Stimulated activated memory B cell treated with anti-CD40 and anti-IgM and Interleukin-4, amounts not matched to agents 10 μg/mL and 1 μg/mL and 100 μg/mL, for 72 hours (primary cell): ENCODE measurements at regions not wholly inside any gene's neighbourhood (a gene's known extent, or its start where the extent isn't known, plus 50 kb on each side); places are given as distances from the start of the nearest gene placed in this dataset.

Source experiments
- ATAC-seq: fragments of 150-1000 bp; cut with Tn5 transposase; 2 replicates; pipeline ENCODE4 v1.10.0; 2021
- H3K27ac Mint-ChIP-seq: one replicate; pipeline ENCODE4 v1.8.0; 2022; ENCODE audit warnings: mild to moderate bottlenecking, mixed read lengths
- H3K27me3 Mint-ChIP-seq: one replicate; pipeline ENCODE4 v1.8.0; 2022; ENCODE audit warnings: mixed read lengths
- H3K36me3 Mint-ChIP-seq: one replicate; pipeline ENCODE4 v1.8.0; 2022; ENCODE audit warnings: mixed read lengths
- H3K4me1 Mint-ChIP-seq: one replicate; pipeline ENCODE4 v1.8.0; 2022; ENCODE audit warnings: mixed read lengths
- H3K4me3 Mint-ChIP-seq: one replicate; pipeline ENCODE4 v1.8.0; 2022; ENCODE audit warnings: mild to moderate bottlenecking, moderate library complexity, mixed read lengths
- H3K9me3 Mint-ChIP-seq: one replicate; pipeline ENCODE4 v1.8.0; 2022; ENCODE audit warnings: mixed read lengths

- Mint-ChIP-seq H3K27me3 (no peaks in the 10 kb centered on the region), H3K36me3 (no peaks in the 10 kb centered on the region), H3K4me3 (no peak overlapping the region), H3K9me3 (no peaks in the 10 kb centered on the region), H3K27ac (no peak overlapping the region), H3K4me1 (peaks cover 7% of the 10 kb centered on the region)
- no peak for ATAC-seq
Measured at GRCh38 chr2:190794377-190794776, 86.2 kb upstream of the GLS start.

- ATAC-seq, result no peak
- Mint-ChIP-seq H3K27ac (no peak overlapping the region), H3K36me3 (no peaks in the 10 kb centered on the region), H3K27me3 (no peaks in the 10 kb centered on the region), H3K4me1 (peaks cover 7% of the 10 kb centered on the region), H3K9me3 (no peaks in the 10 kb centered on the region), H3K4me3 (no peak overlapping the region)
Measured at GRCh38 chr2:190794790-190795189, 85.8 kb upstream of the GLS start.

- Mint-ChIP-seq H3K4me3 (no peak overlapping the region), H3K9me3 (no peaks in the 10 kb centered on the region), H3K4me1 (peaks cover 7% of the 10 kb centered on the region), H3K27me3 (no peaks in the 10 kb centered on the region), H3K27ac (no peak overlapping the region), H3K36me3 (no peaks in the 10 kb centered on the region)
- ATAC-seq, result no peak
Measured at GRCh38 chr2:190795686-190796085, 84.9 kb upstream of the GLS start.

GRCh38 chr2:190799999-190800398 is 80.6 kb upstream of the GLS start:
- H3K27me3 Mint-ChIP-seq, result no peaks in the 10 kb centered on the region
- no peak overlapping the region for H3K4me3 Mint-ChIP-seq
- H3K4me1 Mint-ChIP-seq, result no peaks in the 10 kb centered on the region
- no peak for ATAC-seq
- H3K9me3 Mint-ChIP-seq, result no peaks in the 10 kb centered on the region
- no peak overlapping the region for H3K27ac Mint-ChIP-seq
- H3K36me3 Mint-ChIP-seq, result no peaks in the 10 kb centered on the region

GRCh38 chr2:190800528-190800927 is 80.1 kb upstream of the GLS start:
- no peak for ATAC-seq
- Mint-ChIP-seq H3K4me1 (no peaks in the 10 kb centered on the region), H3K9me3 (no peaks in the 10 kb centered on the region), H3K27ac (no peak overlapping the region), H3K27me3 (no peaks in the 10 kb centered on the region), H3K36me3 (no peaks in the 10 kb centered on the region), H3K4me3 (no peak overlapping the region)

GRCh38 chr2:190802129-190802528 is 78.5 kb upstream of the GLS start:
- no peaks in the 10 kb centered on the region for H3K4me1 Mint-ChIP-seq
- H3K4me3 Mint-ChIP-seq, result no peak overlapping the region
- H3K9me3 Mint-ChIP-seq, result no peaks in the 10 kb centered on the region
- no peaks in the 10 kb centered on the region for H3K27me3 Mint-ChIP-seq
- H3K36me3 Mint-ChIP-seq, result no peaks in the 10 kb centered on the region
- no peak for ATAC-seq
- H3K27ac Mint-ChIP-seq, result no peak overlapping the region

- H3K27ac Mint-ChIP-seq, result no peak overlapping the region
- no peaks in the 10 kb centered on the region for H3K27me3 Mint-ChIP-seq
- ATAC-seq, result no peak
- H3K4me3 Mint-ChIP-seq, result no peak overlapping the region
- H3K36me3 Mint-ChIP-seq, result no peaks in the 10 kb centered on the region
- H3K4me1 Mint-ChIP-seq, result no peaks in the 10 kb centered on the region
- no peaks in the 10 kb centered on the region for H3K9me3 Mint-ChIP-seq
Measured at GRCh38 chr2:190802626-190803209, 77.9 kb upstream of the GLS start.

GRCh38 chr2:190804182-190804795 is 76.3 kb upstream of the GLS start:
- Mint-ChIP-seq H3K9me3 (no peaks in the 10 kb centered on the region), H3K27me3 (no peaks in the 10 kb centered on the region), H3K36me3 (no peaks in the 10 kb centered on the region), H3K4me1 (no peaks in the 10 kb centered on the region), H3K27ac (no peak overlapping the region), H3K4me3 (no peak overlapping the region)
- no peak for ATAC-seq

- no peak overlapping the region for H3K27ac Mint-ChIP-seq
- H3K4me3 Mint-ChIP-seq, result no peak overlapping the region
- no peak for ATAC-seq
- H3K27me3 Mint-ChIP-seq, result no peaks in the 10 kb centered on the region
- H3K4me1 Mint-ChIP-seq, result no peaks in the 10 kb centered on the region
- no peaks in the 10 kb centered on the region for H3K36me3 Mint-ChIP-seq
- no peaks in the 10 kb centered on the region for H3K9me3 Mint-ChIP-seq
Measured at GRCh38 chr2:190805126-190805525, 75.5 kb upstream of the GLS start.

- no peak overlapping the region for H3K27ac Mint-ChIP-seq
- no peak for ATAC-seq
- no peaks in the 10 kb centered on the region for H3K36me3 Mint-ChIP-seq
- no peaks in the 10 kb centered on the region for H3K27me3 Mint-ChIP-seq
- no peaks in the 10 kb centered on the region for H3K4me1 Mint-ChIP-seq
- no peak overlapping the region for H3K4me3 Mint-ChIP-seq
- H3K9me3 Mint-ChIP-seq, result no peaks in the 10 kb centered on the region
Measured at GRCh38 chr2:190805843-190806242, 74.8 kb upstream of the GLS start.

- no peak overlapping the region for H3K27ac Mint-ChIP-seq
- ATAC-seq, result no peak
- H3K4me1 Mint-ChIP-seq, result no peaks in the 10 kb centered on the region
Measured at GRCh38 chr2:190807886-190808285, 72.7 kb upstream of the GLS start.

GRCh38 chr2:190809139-190809764 is 71.4 kb upstream of the GLS start:
- Mint-ChIP-seq H3K27ac (no peak overlapping the region), H3K27me3 (no peaks in the 10 kb centered on the region)
- ATAC-seq, result no peak

More at GRCh38 chr2:190807886-190808285, 72.7 kb upstream of the GLS start:
- Mint-ChIP-seq H3K9me3 (no peaks in the 10 kb centered on the region), H3K36me3 (no peaks in the 10 kb centered on the region), H3K27me3 (no peaks in the 10 kb centered on the region), H3K4me3 (no peak overlapping the region)

GRCh38 chr2:190809876-190810525 is 70.6 kb upstream of the GLS start:
- no peak overlapping the region for H3K4me3 Mint-ChIP-seq
- no peak for ATAC-seq
- H3K4me1 Mint-ChIP-seq, result no peaks in the 10 kb centered on the region
- H3K27me3 Mint-ChIP-seq, result no peaks in the 10 kb centered on the region
- H3K27ac Mint-ChIP-seq, result no peak overlapping the region
- no peaks in the 10 kb centered on the region for H3K9me3 Mint-ChIP-seq
- peaks cover 6% of the 10 kb centered on the region for H3K36me3 Mint-ChIP-seq

More at GRCh38 chr2:190809139-190809764, 71.4 kb upstream of the GLS start:
- Mint-ChIP-seq H3K4me3 (no peak overlapping the region), H3K9me3 (no peaks in the 10 kb centered on the region), H3K36me3 (peaks cover 3% of the 10 kb centered on the region), H3K4me1 (no peaks in the 10 kb centered on the region)

- Mint-ChIP-seq H3K36me3 (peaks cover 7% of the 10 kb centered on the region), H3K27me3 (no peaks in the 10 kb centered on the region), H3K27ac (no peak overlapping the region), H3K4me3 (no peak overlapping the region), H3K4me1 (no peaks in the 10 kb centered on the region), H3K9me3 (no peaks in the 10 kb centered on the region)
- ATAC-seq, result no peak
Measured at GRCh38 chr2:190810981-190811587, 69.5 kb upstream of the GLS start.

GRCh38 chr2:190811811-190812210 is 68.8 kb upstream of the GLS start:
- Mint-ChIP-seq H3K36me3 (peaks cover 14% of the 10 kb centered on the region), H3K4me3 (no peak overlapping the region), H3K27me3 (no peaks in the 10 kb centered on the region), H3K9me3 (peaks cover 5% of the 10 kb centered on the region), H3K4me1 (no peaks in the 10 kb centered on the region), H3K27ac (no peak overlapping the region)
- no peak for ATAC-seq
